GM21526 (cell line): ENCODE measurements at regions not wholly inside any gene's neighbourhood (a gene's known extent, or its start where the extent isn't known, plus 50 kb on each side); places are given as distances from the start of the nearest gene placed in this dataset.
"Not testable (repeated sequence)": the region's sequence is repeated elsewhere in the genome, so short reads cannot be mapped to it uniquely, and the experiment has no call there.

ENCODE experiments used
- ATAC-seq: cut with Tn5 transposase; IDR thresholded peaks from one replicate; pipeline ENCODE4 v1.9.1; 2021; ENCODE audit warnings: moderate library complexity; ENCODE audit not compliant: unreplicated experiment, low FRiP score

DNA sequence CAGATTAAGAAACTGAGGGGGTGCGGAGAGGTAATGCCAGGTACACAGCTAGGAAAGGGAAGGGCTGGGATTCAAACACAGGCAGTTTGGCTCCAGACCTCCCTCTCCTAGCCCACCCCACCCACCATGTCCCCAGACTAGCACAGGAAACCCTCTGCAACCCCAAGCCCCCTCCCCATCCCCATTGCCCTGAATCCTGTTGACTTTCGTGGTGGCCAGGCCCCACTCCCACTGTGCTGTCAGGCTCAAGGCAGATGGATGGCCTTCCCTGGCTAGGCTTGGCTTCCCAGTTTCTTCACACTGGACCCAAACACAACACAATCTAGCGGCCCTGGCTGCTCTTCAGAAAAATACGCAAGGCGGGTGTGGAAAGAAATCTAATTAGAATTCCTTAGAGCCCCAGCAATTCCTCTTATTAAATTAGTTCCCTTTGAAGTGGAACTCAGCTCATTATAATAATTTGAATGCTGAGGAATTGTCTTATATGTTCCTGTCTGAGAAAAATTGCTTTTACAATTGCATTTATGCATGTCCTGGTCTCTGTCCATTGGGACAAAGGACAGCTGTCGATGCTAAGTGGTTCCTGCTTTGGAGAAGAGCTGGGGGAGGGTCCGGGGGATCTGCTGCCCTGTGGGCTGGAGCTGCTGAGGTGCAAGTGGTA lies 97.4 kb downstream of the SYF2 start:
- no peak for ATAC-seq

DNA sequence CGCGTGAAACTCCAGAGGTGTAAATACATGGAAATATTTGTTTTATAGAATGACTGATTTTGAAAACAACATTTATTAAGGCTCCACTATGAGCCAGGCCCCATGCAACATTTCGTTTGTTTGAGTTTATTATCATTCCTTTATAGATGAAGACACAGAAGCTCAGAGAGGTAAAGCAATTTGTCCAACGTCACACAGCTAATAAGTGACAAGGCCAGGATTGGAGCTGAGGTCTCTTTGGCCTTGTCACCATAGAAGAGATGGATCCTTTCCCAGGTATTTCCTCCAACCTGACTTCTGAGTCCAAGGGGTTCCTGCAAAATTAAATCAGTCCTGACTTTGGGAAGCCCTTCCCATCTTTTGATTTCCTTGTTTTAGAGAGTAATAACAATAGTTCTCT lies 98.0 kb downstream of the SYF2 start:
- ATAC-seq = no peak

DNA sequence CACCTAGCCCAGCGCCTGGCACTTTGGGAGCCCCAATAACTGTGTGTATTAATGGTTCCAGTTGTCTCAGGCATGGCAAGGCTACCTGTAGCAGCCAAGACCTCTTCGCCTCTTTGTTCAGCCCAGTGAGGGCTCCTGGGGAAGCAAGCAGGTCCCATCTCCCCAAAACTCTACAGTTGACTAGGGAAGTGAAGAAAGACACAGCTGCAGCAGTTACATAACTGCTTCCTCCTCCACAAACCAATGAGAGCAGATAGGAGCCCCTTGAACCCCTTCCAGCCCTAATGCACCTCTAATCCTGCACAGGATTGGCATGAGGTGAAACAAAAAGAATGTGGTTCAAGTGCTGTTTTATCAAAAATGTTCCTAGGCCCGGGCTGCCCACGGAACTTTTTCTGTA lies 100.5 kb downstream of the SYF2 start:
- no peak for ATAC-seq

GRCh38 chr1:25130895-25131294 lies 101.4 kb downstream of the SYF2 start:
- no peak for ATAC-seq

GRCh38 chr1:25129380-25129779 lies 102.9 kb downstream of the SYF2 start:
- no peak for ATAC-seq

DNA sequence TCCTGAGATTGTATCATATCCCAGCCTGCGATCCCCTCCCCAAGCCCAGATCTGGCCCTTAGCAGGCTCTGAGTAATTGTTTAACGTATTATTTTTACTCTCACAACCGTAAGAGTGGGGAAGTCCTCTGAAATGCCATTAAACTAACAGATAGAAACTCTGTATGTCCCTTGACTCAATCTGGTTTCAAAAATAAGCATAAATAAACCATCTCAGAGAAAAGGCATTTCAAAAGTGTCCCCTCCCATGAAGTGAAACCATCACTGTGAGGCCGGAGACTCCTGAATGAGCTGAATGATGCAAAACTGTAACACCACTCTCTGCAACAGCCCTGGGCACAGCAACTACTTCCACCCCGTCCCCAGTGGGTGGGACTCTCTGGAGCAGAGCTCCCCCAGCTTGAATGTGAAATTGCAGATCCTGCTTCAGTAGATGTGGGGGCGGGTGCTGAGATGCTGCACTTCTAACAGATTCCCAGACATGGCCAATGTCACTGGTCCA lies 104.1 kb downstream of the SYF2 start:
- ATAC-seq = no peak

- ATAC-seq = no peak
Observed at GRCh38 chr1:25126562-25126961, 105.7 kb downstream of the SYF2 start.

DNA sequence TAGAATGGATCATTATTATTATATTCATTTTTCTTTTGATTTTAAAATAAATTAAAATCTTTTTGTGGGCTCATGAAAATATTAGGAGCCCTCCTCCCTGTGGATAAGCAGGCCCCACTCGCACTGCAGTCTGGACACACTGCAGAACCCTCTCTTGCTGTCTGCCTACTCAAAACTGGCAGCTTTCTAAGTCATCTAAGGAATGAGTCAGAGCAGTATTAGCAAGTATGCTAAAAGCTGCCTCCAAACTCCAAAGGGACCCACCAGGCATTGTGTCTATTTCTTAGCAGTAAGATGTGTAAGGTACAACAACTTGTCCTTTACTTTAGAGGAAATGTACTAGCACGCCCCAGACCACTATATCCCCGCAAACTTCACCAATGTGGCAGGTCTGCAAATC lies 108.8 kb downstream of the SYF2 start:
- ATAC-seq = no peak

DNA sequence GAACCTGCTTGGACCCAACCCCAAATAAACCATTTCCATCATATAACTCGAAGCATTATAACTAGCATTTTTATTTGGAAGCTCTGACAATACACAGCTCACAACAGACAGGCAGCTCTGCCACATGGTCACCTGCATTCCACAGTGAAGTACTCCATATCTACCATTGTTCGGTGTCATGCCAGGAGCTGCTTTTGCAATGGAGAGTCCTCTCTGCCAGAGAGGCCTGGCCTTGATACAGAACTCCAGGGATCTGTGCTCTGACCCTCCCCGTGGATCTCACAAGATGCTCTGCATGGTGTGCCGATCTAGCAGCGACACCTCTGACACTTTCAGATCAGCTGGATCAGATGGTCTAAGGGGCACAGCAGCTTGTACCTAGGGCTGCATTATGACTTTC lies 109.6 kb downstream of the SYF2 start:
- no peak for ATAC-seq

DNA sequence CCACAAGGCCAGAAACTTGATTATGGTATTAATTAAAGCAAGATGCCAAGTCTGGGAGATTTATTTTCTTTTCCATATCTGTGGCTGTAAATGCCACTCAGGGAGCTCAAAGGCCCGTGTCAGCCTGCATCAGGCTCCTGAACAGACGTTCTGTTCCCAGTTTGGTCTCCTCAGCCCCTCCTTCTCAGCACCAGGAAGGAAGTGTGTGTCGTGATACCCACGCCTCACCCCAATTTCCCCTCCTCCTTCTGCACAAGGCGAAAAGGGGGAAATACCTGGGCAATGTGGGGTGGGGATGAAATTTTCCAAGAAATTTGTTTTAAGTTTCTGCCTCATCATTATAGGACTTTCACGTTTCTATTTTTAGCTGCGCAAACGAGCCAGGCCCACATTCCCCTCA lies 112.0 kb downstream of the SYF2 start:
- no peak for ATAC-seq

DNA sequence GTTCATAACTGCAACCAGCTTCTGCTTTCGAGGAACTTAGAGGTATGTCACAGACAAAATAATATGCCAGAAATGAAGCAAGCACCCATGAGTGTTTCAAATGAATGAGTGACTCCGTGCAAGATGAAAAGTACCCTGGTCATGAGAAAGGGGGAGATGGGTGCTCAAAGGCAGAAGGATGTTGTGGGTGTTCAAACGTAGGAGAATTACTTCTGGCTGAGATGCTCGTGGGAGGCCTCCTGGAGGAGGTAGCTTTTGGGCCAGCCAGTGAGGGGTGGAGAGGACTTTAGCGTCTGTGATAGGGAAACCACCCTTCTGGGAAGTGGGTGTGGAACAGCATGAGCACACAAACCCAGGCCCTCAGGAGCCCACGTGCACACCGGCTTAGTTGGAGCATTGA lies 113.8 kb downstream of the SYF2 start:
- no peak for ATAC-seq

DNA sequence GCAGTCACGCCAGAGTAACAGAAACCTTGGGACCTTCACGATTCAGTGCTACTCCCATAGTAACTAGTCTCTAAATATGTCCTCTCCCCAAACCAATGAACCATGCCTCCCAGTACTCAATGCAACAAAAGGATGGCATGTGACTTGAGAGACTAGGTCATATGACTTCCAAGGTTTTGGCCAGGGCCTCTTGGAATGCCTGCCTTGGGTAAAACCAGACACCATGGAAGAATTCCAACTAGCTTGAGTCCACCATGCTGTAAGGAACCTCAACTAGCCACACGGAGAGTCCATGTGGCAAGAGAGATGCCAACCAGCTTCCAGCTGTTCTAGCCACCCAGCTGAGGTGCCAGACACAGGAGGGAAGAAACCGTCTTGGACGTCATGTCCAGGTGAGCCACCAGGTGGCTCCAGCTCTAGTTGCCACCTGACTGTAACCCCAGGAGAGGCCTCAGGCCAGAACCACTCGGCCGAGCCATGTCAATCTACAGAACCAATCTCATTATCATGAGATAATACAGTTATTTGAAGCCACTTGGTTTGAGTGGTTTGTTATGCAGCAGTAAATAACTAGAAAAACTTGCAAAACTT lies 115.0 kb downstream of the SYF2 start:
- no peak for ATAC-seq

GRCh38 chr1:25116832-25117231 lies 115.5 kb downstream of the SYF2 start:
- no peak for ATAC-seq

DNA sequence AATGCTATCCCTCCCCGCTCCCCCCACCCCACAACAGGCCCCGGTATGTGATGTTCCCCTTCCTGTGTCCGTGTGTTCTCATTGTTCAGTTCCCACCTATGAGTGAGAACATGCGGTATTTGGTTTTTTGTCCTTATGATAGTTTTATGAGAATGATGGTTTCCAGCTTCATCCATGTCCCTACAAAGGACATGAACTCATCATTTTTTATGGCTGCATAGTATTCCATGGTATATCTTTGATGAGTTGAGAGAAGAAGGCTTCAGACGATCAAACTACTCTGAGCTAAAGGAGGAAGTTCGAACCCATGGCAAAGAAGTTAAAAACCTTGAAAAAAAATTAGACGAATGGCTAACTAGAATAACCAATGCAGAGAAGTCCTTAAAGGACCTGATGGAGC lies 116.2 kb downstream of the SYF2 start:
- ATAC-seq = not testable (repeated sequence)

- no peak for ATAC-seq
Observed at GRCh38 chr1:25113731-25114130, 118.6 kb downstream of the SYF2 start.

DNA sequence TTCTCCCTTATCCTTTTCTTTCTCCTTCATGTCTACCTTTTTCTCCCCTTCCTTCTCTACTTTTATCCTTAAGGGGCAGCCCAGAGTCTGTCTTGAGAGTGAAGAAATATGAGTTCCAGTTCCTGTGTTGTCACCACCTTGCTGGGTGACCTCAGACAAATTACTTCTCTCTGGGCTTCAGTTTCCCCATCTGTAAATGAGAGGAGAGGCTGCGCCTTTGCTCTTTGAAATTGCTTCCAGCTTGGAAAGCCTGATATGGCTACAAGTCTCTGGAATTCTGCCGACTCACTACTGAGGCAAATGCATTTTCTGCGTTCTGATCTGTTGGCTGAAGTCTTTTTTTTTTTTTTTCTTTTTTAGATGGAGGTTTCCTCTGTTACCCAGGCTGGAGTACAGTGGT lies 119.2 kb downstream of the SYF2 start:
- ATAC-seq = no peak

GRCh38 chr1:25112400-25112799 lies 119.9 kb downstream of the SYF2 start:
- ATAC-seq = no peak

DNA sequence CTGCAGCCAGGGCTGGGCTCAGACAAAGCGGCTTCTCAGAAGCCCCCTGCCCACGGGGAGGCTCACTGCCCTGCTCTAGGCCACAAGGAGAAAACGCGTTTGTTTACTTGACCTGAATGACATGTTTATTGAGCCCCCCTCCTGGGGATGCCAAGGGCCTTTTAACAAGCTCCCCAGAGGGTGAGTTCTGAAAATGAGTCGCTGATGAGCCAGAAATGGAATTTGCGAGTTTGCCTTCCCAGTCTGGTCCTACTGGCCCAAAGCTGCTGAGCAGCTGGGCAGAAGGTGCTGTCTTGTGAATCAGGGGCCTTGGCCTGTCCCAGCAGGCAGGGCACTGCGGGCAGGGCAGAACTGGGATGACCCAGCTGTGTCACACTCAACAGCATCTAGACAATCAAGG lies 120.6 kb downstream of the SYF2 start:
- no peak for ATAC-seq

- no peak for ATAC-seq
Observed at GRCh38 chr1:25110485-25110884, 121.8 kb downstream of the SYF2 start.

DNA sequence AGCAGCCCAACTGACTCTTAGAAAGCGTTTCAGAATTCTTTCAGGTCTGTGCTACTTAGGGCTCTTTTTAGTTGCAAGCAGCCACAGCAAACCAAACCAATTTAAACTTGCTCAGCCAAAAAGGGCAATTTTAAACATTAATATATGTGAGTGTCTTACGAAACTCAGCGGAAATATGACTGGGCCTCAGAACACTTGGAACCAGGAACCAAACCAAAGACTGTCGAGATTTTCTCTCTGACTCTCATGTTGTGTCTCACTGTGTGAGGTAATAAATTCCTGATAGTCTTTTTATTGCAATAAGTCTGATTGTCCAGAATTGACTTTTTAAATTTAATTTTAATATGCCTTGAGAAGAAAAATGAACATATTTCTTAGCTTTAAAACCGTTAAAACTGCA lies 122.3 kb downstream of the SYF2 start:
- no peak for ATAC-seq

GRCh38 chr1:25109531-25109951 lies 122.8 kb downstream of the SYF2 start:
- ATAC-seq = no peak

GRCh38 chr1:25107643-25108010 lies 124.7 kb downstream of the SYF2 start:
- ATAC-seq = no peak
